Stimulated activated naive B cell treated with anti-CD40 and anti-IgM and Interleukin-4, amounts not matched to agents 10 μg/mL and 1 μg/mL and 100 μg/mL, for 72 hours (primary cell): ENCODE measurements at regions not wholly inside any gene's neighbourhood (a gene's known extent, or its start where the extent isn't known, plus 50 kb on each side); places are given as distances from the start of the nearest gene placed in this dataset.

Experiments
- ATAC-seq, 2 donors: fragments of 150-1000 bp; cut with Tn5 transposase; replicated peaks; 2 replicates each; pipeline ENCODE4 v1.10.0; 2021; ENCODE audit warnings: moderate library complexity in 1 of 2
- DNase-seq: peaks from one replicate; pipeline ENCODE4 v3.0.0; 2021
- H3K27ac Mint-ChIP-seq: one replicate; pipeline ENCODE4 v1.8.0; 2022; ENCODE audit warnings: mild to moderate bottlenecking, mixed read lengths
- H3K27me3 Mint-ChIP-seq, 2 donors: one replicate each; pipeline ENCODE4 v1.8.0; 2022; ENCODE audit warnings: mixed read lengths in 2 of 2
- H3K36me3 Mint-ChIP-seq, 2 donors: one replicate each; pipeline ENCODE4 v1.8.0; 2022; ENCODE audit warnings: mixed read lengths in 2 of 2, mild to moderate bottlenecking in 1 of 2
- H3K4me1 Mint-ChIP-seq, 2 donors: one replicate each; pipeline ENCODE4 v1.8.0; 2022; ENCODE audit warnings: mixed read lengths in 2 of 2, mild to moderate bottlenecking in 1 of 2
- H3K4me3 Mint-ChIP-seq, 2 donors: one replicate each; pipeline ENCODE4 v1.8.0; 2022; ENCODE audit warnings: mild to moderate bottlenecking in 2 of 2, mixed read lengths in 2 of 2, moderate library complexity in 1 of 2
- H3K9me3 Mint-ChIP-seq, 2 donors: one replicate each; pipeline ENCODE4 v1.8.0; 2022; ENCODE audit warnings: mixed read lengths in 2 of 2, mild to moderate bottlenecking in 1 of 2

GRCh38 chr4:25536564-25537320 lies 118.9 kb upstream of the SLC34A2 start:
- Mint-ChIP-seq H3K4me3 (no peak overlapping the region), H3K27ac (no peak overlapping the region), H3K4me1 (peaks cover 5 to 6% of the 10 kb centered on the region in 2 donors), H3K36me3 (no peaks in the 10 kb centered on the region), H3K27me3 (peaks cover 7 to 24% of the 10 kb centered on the region in 2 donors), H3K9me3 (peaks cover under 1 to 2% of the 10 kb centered on the region in 2 donors)
- ATAC-seq = no peak
- DNase-seq = no peak

DNA sequence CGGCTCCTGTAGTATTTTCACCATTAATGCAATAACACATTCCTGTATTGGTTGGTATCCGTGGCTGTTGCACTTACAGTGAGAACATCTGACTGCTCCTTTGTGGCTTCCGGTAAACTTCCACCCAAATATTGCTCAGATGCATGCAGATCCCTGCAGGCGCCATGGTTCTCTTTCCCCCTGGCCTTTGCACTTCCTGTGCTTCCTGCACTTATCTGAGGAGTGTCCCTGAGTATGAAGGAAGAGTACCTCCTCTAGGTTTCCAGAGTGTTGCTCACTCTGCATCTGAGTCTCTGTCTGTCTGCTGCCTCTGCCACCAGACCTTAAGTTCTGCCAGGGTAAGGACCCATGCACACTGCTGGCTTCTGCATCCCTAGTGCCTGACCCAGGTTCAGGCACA lies 117.2 kb upstream of the SLC34A2 start:
- Mint-ChIP-seq H3K27me3 (peaks cover 7 to 24% of the 10 kb centered on the region in 2 donors), H3K4me1 (peaks cover 5 to 6% of the 10 kb centered on the region in 2 donors), H3K27ac (no peak overlapping the region), H3K36me3 (no peaks in the 10 kb centered on the region), H3K4me3 (no peak overlapping the region), H3K9me3 (no peaks in the 10 kb centered on the region)
- DNase-seq (no peak), ATAC-seq (no peak)

DNA sequence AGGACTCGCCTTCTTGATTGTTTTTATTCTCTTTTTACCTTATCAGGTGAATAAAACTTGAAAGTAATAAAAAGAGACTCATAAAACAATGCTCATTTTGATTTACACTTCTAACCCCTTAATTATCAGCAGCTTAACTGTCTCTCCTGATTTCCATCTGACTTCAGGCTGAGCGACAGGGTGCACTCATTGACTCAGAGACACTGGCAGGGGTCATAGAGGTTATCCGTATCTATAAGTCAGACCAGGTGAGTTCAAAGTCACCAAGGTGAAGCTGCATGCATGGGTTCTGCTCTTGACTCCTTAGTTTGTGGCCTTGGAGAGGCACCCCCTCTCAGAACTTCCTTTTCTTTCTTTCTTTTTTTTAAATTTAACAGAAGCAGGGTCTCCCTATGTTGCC lies 116.4 kb upstream of the SLC34A2 start:
- H3K27ac Mint-ChIP-seq = no peak overlapping the region
- H3K4me1 Mint-ChIP-seq = peaks cover 5 to 6% of the 10 kb centered on the region in 2 donors
- H3K27me3 Mint-ChIP-seq = peaks cover 7 to 26% of the 10 kb centered on the region in 2 donors
- no peaks in the 10 kb centered on the region for H3K9me3 Mint-ChIP-seq
- no peaks in the 10 kb centered on the region for H3K36me3 Mint-ChIP-seq
- H3K4me3 Mint-ChIP-seq = no peak overlapping the region
- DNase-seq (no peak), ATAC-seq (no peak)

- ATAC-seq = no peak
Observed at GRCh38 chr4:25540734-25541133, 114.9 kb upstream of the SLC34A2 start.

DNA sequence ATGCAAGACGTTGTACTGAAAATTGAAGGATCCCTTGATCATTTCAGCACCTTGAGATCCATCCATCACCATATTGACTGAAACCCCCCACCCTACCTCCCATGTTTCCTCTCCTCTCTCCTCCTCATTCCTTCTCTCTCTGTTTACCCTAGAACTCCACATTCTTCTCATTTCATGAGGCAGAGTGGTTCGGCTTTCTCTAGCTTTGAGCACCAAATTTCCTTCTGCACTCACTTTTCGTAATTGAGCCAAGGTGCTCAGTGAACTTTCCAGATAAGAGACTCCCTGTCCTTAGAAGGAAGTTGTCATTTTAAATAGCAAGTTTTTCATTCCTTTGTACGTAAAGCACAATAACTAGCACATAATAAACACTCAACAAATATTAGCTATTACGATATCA lies 108.3 kb upstream of the SLC34A2 start:
- DNase-seq = no peak
- H3K4me1 Mint-ChIP-seq = no peaks in the 10 kb centered on the region
- H3K27me3 Mint-ChIP-seq = peaks cover 12 to 17% of the 10 kb centered on the region in 2 donors
- no peak for ATAC-seq
- no peak overlapping the region for H3K27ac Mint-ChIP-seq
- no peaks in the 10 kb centered on the region for H3K36me3 Mint-ChIP-seq
- H3K9me3 Mint-ChIP-seq = no peaks in the 10 kb centered on the region
- no peak overlapping the region for H3K4me3 Mint-ChIP-seq

More at GRCh38 chr4:25540734-25541133, 114.9 kb upstream of the SLC34A2 start:
- H3K9me3 Mint-ChIP-seq = no peaks in the 10 kb centered on the region
- DNase-seq = no peak
- H3K27ac Mint-ChIP-seq = no peak overlapping the region
- H3K4me1 Mint-ChIP-seq = peaks cover 5 to 6% of the 10 kb centered on the region in 2 donors
- H3K4me3 Mint-ChIP-seq = no peak overlapping the region
- H3K27me3 Mint-ChIP-seq = peaks cover 0 to 27% of the 10 kb centered on the region in 2 donors
- no peaks in the 10 kb centered on the region for H3K36me3 Mint-ChIP-seq

- Mint-ChIP-seq H3K27me3 (peaks cover 12 to 14% of the 10 kb centered on the region in 2 donors), H3K27ac (no peak overlapping the region), H3K36me3 (no peaks in the 10 kb centered on the region), H3K4me3 (no peak overlapping the region), H3K4me1 (peaks cover 0 to 3% of the 10 kb centered on the region in 2 donors), H3K9me3 (no peaks in the 10 kb centered on the region)
- no peak for DNase-seq
- ATAC-seq = no peak
Observed at GRCh38 chr4:25549413-25549812, 106.2 kb upstream of the SLC34A2 start.

DNA sequence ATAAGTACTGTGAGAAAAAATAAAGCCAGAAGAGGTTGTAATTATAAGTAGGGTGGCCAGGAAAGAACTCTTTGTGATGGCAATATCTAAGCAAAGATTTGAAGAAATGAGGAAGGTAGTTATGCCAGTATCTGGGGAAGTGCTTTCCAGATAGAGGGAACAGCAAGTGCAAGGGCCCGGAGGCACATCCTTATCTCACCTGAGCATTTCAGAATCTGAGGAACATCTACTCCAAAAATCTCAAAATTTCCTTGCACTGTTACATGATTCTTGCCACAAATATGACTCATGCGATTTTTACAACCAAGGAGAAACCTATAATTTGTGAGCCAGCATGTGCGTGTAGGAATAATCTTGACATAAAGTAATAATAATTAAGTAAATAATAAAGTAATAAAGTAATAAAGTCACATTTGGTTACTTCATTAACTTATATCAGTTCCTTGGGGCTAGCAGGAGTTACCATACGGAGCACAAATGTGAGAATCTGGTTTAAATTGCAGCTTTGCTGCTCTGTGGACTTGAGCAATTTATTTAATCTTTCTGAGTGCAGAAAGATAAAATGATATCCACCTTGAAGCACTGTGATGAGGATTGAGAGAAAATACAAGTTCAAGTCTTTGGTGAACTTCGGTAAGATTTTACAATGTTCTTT lies 105.1 kb upstream of the SLC34A2 start:
- Mint-ChIP-seq H3K27me3 (peaks cover 5 to 12% of the 10 kb centered on the region in 2 donors), H3K9me3 (no peaks in the 10 kb centered on the region), H3K4me1 (peaks cover 0 to 3% of the 10 kb centered on the region in 2 donors), H3K36me3 (no peaks in the 10 kb centered on the region), H3K27ac (no peak overlapping the region), H3K4me3 (no peak overlapping the region)
- no peak for ATAC-seq
- no peak for DNase-seq

- no peaks in the 10 kb centered on the region for H3K9me3 Mint-ChIP-seq
- peaks cover 6 to 8% of the 10 kb centered on the region in 2 donors for H3K27me3 Mint-ChIP-seq
- H3K4me1 Mint-ChIP-seq = peaks cover 0 to 3% of the 10 kb centered on the region in 2 donors
- H3K27ac Mint-ChIP-seq = no peak overlapping the region
- no peak overlapping the region for H3K4me3 Mint-ChIP-seq
- ATAC-seq (no peak), DNase-seq (no peak)
- H3K36me3 Mint-ChIP-seq = no peaks in the 10 kb centered on the region
Observed at GRCh38 chr4:25551605-25552004, 104.0 kb upstream of the SLC34A2 start.

DNA sequence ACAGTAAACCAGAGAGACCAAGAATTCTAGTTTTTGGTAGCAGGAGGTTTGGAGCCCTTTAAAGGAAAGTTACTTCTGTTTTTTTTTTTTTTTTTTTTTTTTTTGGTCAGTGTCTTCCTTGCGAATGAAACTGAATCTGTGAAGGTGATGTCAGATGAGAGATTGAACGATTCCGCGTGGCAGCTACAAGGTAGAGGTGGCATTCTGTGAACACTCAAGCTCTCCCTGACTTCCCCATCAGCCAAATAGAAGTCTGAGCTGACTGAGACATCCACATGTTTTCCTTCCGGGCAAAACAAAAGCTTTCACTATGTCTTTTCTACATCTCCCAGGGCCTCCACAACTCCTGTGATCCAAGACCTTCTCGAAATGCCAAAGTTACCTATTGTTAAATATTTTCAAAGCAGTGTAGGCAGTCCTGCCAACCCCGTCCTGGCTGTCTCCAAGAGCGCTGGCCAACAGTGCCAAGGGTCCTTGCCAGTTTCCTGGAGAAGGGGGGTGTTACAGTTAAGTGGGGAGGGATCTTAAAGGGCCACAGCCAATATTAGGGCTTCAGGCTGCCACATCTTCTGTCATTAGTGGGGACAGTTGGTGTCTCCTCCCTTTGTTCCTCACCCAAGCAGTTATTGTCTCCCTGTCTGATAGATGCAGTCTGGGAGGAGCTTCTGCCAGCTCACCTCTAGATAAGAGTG lies 102.9 kb upstream of the SLC34A2 start:
- Mint-ChIP-seq H3K4me3 (peak overlapping the region in 1 of 2 donors; percentile 25), H3K27me3 (peaks cover 0 to 3% of the 10 kb centered on the region in 2 donors), H3K27ac (no peak overlapping the region), H3K9me3 (no peaks in the 10 kb centered on the region), H3K4me1 (peaks cover 0 to 3% of the 10 kb centered on the region in 2 donors), H3K36me3 (no peaks in the 10 kb centered on the region)
- no peak for ATAC-seq
- no peak for DNase-seq

DNA sequence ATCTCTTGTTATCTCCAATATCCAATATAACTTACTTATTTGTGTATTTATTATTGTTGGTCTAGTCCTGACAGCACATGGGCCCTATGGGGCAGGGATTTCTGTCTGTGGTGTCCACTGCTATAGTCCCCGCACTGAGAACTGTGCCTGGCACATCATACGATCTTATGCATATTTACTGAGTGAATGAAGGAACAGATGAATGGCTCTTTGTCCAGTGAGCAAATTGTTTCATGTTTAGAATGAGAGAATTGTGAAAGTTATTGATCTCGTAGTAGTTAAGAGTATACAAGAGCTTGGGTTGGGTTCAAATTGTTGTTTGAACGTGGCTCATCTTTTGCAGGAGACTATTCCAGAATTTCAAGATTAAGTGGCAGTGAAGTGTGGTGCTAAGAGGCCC lies 96.1 kb upstream of the SLC34A2 start:
- ATAC-seq (no peak), DNase-seq (no peak)
- no peaks in the 10 kb centered on the region for H3K4me1 Mint-ChIP-seq
- peaks cover 0 to 3% of the 10 kb centered on the region in 2 donors for H3K27me3 Mint-ChIP-seq
- H3K4me3 Mint-ChIP-seq = no peak overlapping the region
- peaks cover 0 to 2% of the 10 kb centered on the region in 2 donors for H3K9me3 Mint-ChIP-seq
- H3K36me3 Mint-ChIP-seq = no peaks in the 10 kb centered on the region
- no peak overlapping the region for H3K27ac Mint-ChIP-seq

DNA sequence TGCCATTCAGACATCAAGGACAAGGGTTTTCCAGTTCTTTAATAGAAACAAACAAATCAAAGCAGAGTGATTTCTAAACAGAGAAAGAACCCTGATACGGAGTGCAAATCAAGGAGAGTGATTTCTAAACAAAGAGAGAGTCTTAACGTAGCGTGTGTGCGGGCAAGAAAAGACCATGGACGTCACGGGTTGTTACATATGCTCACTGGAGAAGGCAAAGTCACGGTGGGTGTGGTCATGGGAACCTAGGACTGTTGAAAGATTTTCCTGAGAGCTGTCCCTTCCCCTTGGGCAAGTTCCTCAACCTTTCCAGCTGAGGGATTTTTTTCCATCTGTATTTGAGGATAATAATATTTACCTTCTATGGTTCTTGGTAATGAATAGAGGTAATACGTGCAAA lies 95.0 kb upstream of the SLC34A2 start:
- ATAC-seq (no peak), DNase-seq (no peak)
- Mint-ChIP-seq H3K4me1 (no peaks in the 10 kb centered on the region), H3K4me3 (no peak overlapping the region), H3K36me3 (no peaks in the 10 kb centered on the region), H3K27me3 (peaks cover 0 to 2% of the 10 kb centered on the region in 2 donors), H3K27ac (no peak overlapping the region), H3K9me3 (peaks cover 0 to 2% of the 10 kb centered on the region in 2 donors)

GRCh38 chr4:25563071-25563564 lies 92.5 kb upstream of the SLC34A2 start:
- no peak for ATAC-seq
- no peaks in the 10 kb centered on the region for H3K27me3 Mint-ChIP-seq
- no peak overlapping the region for H3K4me3 Mint-ChIP-seq
- peaks cover 0 to 2% of the 10 kb centered on the region in 2 donors for H3K9me3 Mint-ChIP-seq
- no peaks in the 10 kb centered on the region for H3K4me1 Mint-ChIP-seq
- no peaks in the 10 kb centered on the region for H3K36me3 Mint-ChIP-seq
- no peak for DNase-seq
- no peak overlapping the region for H3K27ac Mint-ChIP-seq

DNA sequence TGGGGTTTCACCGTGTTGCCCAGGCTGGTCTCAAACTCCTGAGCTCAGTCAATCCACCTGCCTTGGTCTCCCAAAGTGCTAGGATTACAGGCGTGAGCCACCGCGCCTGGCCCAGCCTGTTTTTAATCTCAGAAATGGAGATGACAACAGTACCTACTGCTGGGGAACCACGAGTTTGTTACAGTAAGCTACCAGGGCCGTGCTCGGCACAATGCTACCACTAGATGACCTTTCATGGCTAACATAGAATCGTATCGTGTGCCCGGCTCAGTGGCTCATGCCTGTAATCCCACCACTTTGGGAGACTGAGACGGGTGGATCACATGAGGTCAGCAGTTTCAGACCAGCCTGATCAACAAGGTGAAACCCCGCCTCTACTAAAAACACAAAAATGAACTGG lies 90.8 kb upstream of the SLC34A2 start:
- Mint-ChIP-seq H3K36me3 (no peaks in the 10 kb centered on the region), H3K4me3 (no peak overlapping the region), H3K27me3 (no peaks in the 10 kb centered on the region), H3K9me3 (peaks cover 0 to 2% of the 10 kb centered on the region in 2 donors), H3K4me1 (no peaks in the 10 kb centered on the region), H3K27ac (no peak overlapping the region)
- ATAC-seq (no peak), DNase-seq (no peak)

GRCh38 chr4:25567253-25567652 lies 88.4 kb upstream of the SLC34A2 start:
- Mint-ChIP-seq H3K27me3 (peaks cover 0 to 5% of the 10 kb centered on the region in 2 donors), H3K4me1 (no peaks in the 10 kb centered on the region), H3K36me3 (no peaks in the 10 kb centered on the region), H3K27ac (no peak overlapping the region), H3K4me3 (no peak overlapping the region), H3K9me3 (peaks cover 0 to 3% of the 10 kb centered on the region in 2 donors)
- DNase-seq = no peak
- no peak for ATAC-seq
